ENCODE measurements at regions not wholly inside any gene's neighbourhood (a gene's known extent, or its start where the extent isn't known, plus 50 kb on each side); places are given as distances from the start of the nearest gene placed in this dataset.

DNA sequence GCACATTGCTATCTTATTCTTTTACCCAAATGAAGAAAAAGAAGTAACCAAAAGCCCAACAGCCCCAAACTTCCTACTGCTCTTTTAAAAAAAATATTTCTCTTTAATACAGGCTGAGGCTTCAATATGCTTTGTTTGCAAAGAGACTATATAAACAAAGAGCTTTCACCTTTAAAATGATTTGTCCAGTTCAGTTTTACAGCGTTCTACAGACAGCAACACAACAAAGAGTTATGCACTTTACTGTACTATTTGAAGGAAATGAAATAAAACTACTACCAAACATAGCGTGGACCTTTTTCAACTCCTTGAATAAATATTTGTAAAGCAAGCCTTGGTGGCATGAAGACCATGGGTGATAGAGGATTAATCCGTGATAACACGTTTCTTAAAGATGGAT lies 151.2 kb downstream of the FGF9 start:
- TF ChIP-seq, protein P1, sequence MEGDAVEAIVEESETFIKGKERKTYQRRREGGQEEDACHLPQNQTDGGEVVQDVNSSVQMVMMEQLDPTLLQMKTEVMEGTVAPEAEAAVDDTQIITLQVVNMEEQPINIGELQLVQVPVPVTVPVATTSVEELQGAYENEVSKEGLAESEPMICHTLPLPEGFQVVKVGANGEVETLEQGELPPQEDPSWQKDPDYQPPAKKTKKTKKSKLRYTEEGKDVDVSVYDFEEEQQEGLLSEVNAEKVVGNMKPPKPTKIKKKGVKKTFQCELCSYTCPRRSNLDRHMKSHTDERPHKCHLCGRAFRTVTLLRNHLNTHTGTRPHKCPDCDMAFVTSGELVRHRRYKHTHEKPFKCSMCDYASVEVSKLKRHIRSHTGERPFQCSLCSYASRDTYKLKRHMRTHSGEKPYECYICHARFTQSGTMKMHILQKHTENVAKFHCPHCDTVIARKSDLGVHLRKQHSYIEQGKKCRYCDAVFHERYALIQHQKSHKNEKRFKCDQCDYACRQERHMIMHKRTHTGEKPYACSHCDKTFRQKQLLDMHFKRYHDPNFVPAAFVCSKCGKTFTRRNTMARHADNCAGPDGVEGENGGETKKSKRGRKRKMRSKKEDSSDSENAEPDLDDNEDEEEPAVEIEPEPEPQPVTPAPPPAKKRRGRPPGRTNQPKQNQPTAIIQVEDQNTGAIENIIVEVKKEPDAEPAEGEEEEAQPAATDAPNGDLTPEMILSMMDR (IDR thresholded peaks at IDR 0.05; ENCODE audit: partially characterized antibody, unreplicated experiment): no peak
- DNase-seq: no peak
- H3K4me1 Mint-ChIP-seq (ENCODE audit: low read depth, unreplicated experiment): no peaks in the 10 kb centered on the region
- peaks cover 2% of the 10 kb centered on the region for H3K27me3 Mint-ChIP-seq (ENCODE audit: unreplicated experiment)
- H3K36me3 Mint-ChIP-seq (ENCODE audit: unreplicated experiment): no peaks in the 10 kb centered on the region
- H3K27ac Mint-ChIP-seq (ENCODE audit: unreplicated experiment): no peak overlapping the region
- H3K9me3 Mint-ChIP-seq (ENCODE audit: unreplicated experiment): peaks cover 1% of the 10 kb centered on the region
- no peak overlapping the region for H3K4me3 Mint-ChIP-seq (ENCODE audit: unreplicated experiment)

DNA sequence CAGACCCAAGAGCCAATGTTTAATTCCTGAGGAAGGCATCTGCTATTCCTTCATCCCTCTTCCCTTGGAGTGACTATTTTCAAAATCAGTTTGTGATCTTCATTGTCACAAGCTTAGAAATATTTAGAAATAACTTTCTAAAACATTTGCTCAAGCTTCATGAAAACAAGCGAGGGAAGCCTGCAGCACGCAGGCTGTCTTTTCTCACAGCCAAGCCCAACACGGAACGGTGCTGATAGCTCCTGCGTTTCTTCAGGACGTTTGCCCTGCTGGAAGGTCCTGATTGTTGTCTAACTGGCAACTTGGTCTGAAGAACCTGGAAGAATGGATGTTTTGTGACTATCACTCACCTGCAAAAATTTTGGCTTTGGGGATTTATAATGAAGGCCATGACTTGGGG lies 152.5 kb downstream of the FGF9 start:
- DNase-seq: no peak
- H3K4me3 Mint-ChIP-seq (ENCODE audit: unreplicated experiment): no peak overlapping the region
- TF ChIP-seq, protein P1 (IDR thresholded peaks at IDR 0.05; ENCODE audit: partially characterized antibody, unreplicated experiment): no peak
- H3K36me3 Mint-ChIP-seq (ENCODE audit: unreplicated experiment): no peaks in the 10 kb centered on the region
- no peak overlapping the region for H3K27ac Mint-ChIP-seq (ENCODE audit: unreplicated experiment)
- H3K4me1 Mint-ChIP-seq (ENCODE audit: low read depth, unreplicated experiment): no peaks in the 10 kb centered on the region
- H3K9me3 Mint-ChIP-seq (ENCODE audit: unreplicated experiment): peaks cover 1% of the 10 kb centered on the region
- H3K27me3 Mint-ChIP-seq (ENCODE audit: unreplicated experiment): peaks cover 2% of the 10 kb centered on the region

DNA sequence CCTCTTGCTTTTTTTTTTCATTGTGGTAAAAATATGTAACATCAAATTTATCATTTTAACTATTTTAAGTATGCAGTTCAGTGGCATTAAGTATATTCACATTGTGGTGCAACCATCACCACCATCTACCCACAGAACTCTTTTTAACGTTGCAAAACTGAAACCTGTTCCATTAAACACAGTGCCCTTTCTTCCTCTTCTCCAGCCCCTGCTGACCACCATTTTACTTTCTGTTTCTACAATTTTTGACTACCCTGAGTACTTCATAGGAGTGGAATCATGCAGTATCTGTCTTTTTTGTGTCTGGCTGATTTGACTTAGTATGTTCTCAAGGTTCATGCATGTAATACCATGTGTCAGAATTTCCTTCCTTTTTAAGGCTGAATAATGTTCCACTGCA lies 153.1 kb downstream of the FGF9 start:
- peaks cover 1% of the 10 kb centered on the region for H3K9me3 Mint-ChIP-seq (ENCODE audit: unreplicated experiment)
- TF ChIP-seq, protein P1 (IDR thresholded peaks at IDR 0.05; ENCODE audit: partially characterized antibody, unreplicated experiment): no peak
- H3K27ac Mint-ChIP-seq (ENCODE audit: unreplicated experiment): no peak overlapping the region
- no peaks in the 10 kb centered on the region for H3K36me3 Mint-ChIP-seq (ENCODE audit: unreplicated experiment)
- peaks cover 2% of the 10 kb centered on the region for H3K27me3 Mint-ChIP-seq (ENCODE audit: unreplicated experiment)
- H3K4me3 Mint-ChIP-seq (ENCODE audit: unreplicated experiment): no peak overlapping the region
- H3K4me1 Mint-ChIP-seq (ENCODE audit: low read depth, unreplicated experiment): no peaks in the 10 kb centered on the region
- DNase-seq: no peak

DNA sequence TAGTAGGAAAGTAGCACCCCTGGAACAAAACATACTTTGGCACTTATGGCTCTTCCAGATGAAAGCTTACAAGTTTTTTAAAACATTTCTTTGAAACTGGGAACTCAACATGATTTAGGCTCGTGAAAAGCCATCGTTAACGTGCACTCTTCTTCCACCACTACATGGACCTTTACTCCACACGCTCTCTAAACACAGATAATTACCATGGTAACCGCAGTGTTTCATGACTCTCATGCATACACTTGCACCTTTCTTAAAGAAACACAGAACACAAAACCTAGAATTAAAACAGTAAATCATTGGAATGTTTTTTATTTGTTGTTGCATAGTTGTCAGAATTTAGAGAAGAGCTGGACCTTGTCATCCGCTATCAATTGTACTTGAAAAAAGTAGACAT lies 154.3 kb downstream of the FGF9 start:
- no peak for DNase-seq
- H3K27ac Mint-ChIP-seq (ENCODE audit: unreplicated experiment): no peak overlapping the region
- peaks cover 2% of the 10 kb centered on the region for H3K27me3 Mint-ChIP-seq (ENCODE audit: unreplicated experiment)
- TF ChIP-seq, protein P1 (IDR thresholded peaks at IDR 0.05; ENCODE audit: partially characterized antibody, unreplicated experiment): no peak
- no peak overlapping the region for H3K4me3 Mint-ChIP-seq (ENCODE audit: unreplicated experiment)
- no peaks in the 10 kb centered on the region for H3K36me3 Mint-ChIP-seq (ENCODE audit: unreplicated experiment)
- no peaks in the 10 kb centered on the region for H3K4me1 Mint-ChIP-seq (ENCODE audit: low read depth, unreplicated experiment)
- peaks cover 1% of the 10 kb centered on the region for H3K9me3 Mint-ChIP-seq (ENCODE audit: unreplicated experiment)

DNA sequence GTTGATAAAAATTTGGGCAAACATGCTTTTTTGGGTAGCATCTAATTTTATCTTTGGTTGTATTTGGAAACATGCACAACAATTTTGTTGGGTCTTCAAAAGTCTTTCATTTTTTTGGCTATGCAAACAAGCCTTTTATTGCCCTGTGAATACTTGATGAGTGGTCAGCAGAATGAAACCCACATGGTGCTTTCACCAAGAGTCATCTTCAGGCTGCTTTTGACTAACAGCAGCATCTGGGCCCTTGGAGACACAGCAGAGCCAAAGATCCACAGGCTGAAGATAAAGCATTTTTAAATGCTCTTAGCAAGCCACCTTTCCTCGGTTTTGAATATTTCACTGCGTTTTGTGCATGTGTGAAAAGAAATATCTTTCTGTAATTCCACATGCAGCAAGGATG lies 154.9 kb downstream of the FGF9 start:
- H3K27ac Mint-ChIP-seq (ENCODE audit: unreplicated experiment): no peak overlapping the region
- H3K4me1 Mint-ChIP-seq (ENCODE audit: low read depth, unreplicated experiment): no peaks in the 10 kb centered on the region
- no peak overlapping the region for H3K4me3 Mint-ChIP-seq (ENCODE audit: unreplicated experiment)
- DNase-seq: no peak
- TF ChIP-seq, protein P1 (IDR thresholded peaks at IDR 0.05; ENCODE audit: partially characterized antibody, unreplicated experiment): no peak
- H3K9me3 Mint-ChIP-seq (ENCODE audit: unreplicated experiment): peaks cover 1% of the 10 kb centered on the region
- H3K36me3 Mint-ChIP-seq (ENCODE audit: unreplicated experiment): no peaks in the 10 kb centered on the region
- H3K27me3 Mint-ChIP-seq (ENCODE audit: unreplicated experiment): peaks cover 2% of the 10 kb centered on the region

All from glutamatergic neuron (in vitro differentiated cells).